ENCODE measurements at regions not wholly inside any gene's neighbourhood (a gene's known extent, or its start where the extent isn't known, plus 50 kb on each side); places are given as distances from the start of the nearest gene placed in this dataset.

DNA sequence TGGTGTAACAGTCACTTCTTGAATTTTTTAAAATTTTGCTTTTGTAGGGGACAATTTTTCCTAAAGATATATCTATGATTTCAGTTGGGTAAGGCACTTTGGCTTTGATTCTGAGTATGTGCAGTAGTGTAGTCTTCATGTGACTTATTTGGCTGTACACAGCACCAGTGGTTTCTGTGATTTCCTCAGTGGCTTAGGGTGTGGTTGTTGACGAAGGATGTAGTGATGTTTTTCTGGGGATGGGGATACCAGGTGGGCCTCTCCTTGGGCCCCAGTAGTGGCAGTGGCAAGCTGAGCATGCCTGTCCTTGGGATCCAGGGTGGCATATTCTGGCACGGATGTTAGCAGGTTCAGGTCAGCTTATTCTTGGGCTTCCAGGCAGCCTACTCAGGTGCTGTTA lies 364.9 kb upstream of the CADM1 start:
- H3K9me3 ChIP-seq (replicated peaks in 1 of 3), result no peaks in the 10 kb centered on the region
- H3K27ac ChIP-seq, result no peak overlapping the region
- 62 to 93% (median 85%) methylated on average over 1 to 2 of the region's 2 CpGs for WGBS, 4 donors
- intact Hi-C loops (cut with DNase I), result no loop called here
- H3K4me3 ChIP-seq, result no peak overlapping the region
- no peak for TF ChIP-seq POLR2A (IDR thresholded peaks at IDR 0.05)
- TF ChIP-seq, protein P1, sequence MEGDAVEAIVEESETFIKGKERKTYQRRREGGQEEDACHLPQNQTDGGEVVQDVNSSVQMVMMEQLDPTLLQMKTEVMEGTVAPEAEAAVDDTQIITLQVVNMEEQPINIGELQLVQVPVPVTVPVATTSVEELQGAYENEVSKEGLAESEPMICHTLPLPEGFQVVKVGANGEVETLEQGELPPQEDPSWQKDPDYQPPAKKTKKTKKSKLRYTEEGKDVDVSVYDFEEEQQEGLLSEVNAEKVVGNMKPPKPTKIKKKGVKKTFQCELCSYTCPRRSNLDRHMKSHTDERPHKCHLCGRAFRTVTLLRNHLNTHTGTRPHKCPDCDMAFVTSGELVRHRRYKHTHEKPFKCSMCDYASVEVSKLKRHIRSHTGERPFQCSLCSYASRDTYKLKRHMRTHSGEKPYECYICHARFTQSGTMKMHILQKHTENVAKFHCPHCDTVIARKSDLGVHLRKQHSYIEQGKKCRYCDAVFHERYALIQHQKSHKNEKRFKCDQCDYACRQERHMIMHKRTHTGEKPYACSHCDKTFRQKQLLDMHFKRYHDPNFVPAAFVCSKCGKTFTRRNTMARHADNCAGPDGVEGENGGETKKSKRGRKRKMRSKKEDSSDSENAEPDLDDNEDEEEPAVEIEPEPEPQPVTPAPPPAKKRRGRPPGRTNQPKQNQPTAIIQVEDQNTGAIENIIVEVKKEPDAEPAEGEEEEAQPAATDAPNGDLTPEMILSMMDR (IDR thresholded peaks at IDR 0.05), result no peak
- no peaks in the 10 kb centered on the region for H3K27me3 ChIP-seq
- no peaks in the 10 kb centered on the region for H3K36me3 ChIP-seq (replicated peaks in 1 of 2)
- no peaks in the 10 kb centered on the region for H3K4me1 ChIP-seq (replicated peaks in 1 of 2)
- no peak for DNase-seq

DNA sequence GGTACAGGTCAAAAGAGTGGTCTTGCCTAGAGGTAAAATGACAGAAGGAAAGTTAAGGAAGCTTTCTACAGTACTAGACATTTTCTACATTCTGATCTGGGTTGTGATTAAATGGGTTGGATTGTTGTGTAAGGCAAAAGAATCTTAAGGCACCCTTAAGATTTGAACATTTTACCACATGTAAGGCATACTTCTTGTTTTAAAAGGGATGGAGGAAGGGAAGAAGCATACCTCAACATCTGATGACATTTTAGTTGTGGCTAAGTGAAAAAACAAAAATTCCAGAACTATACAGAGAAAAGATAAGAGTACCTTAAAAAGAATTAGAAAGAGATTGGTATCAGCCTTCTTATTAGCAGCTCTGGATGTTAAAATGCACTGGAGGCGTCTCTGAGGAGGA lies 356.0 kb upstream of the CADM1 start:
- WGBS, 4 donors, result 94 to 98% (median 95%) methylated on average over 1 of the region's 1 CpG
- TF ChIP-seq, protein P1 (IDR thresholded peaks at IDR 0.05), result no peak
- no peak for TF ChIP-seq POLR2A (IDR thresholded peaks at IDR 0.05)
- Histone ChIP-seq H3K9me3 (replicated peaks in 1 of 3) (peaks cover 0 to 14% (median under 1%) of the 10 kb centered on the region in 3 donors), H3K27ac (no peak overlapping the region), H3K27me3 (no peaks in the 10 kb centered on the region), H3K36me3 (replicated peaks in 1 of 2) (no peaks in the 10 kb centered on the region), H3K4me3 (no peak overlapping the region), H3K4me1 (replicated peaks in 1 of 2) (no peaks in the 10 kb centered on the region)
- DNase-seq, result no peak
- intact Hi-C loops (cut with DNase I), result no loop called here

DNA sequence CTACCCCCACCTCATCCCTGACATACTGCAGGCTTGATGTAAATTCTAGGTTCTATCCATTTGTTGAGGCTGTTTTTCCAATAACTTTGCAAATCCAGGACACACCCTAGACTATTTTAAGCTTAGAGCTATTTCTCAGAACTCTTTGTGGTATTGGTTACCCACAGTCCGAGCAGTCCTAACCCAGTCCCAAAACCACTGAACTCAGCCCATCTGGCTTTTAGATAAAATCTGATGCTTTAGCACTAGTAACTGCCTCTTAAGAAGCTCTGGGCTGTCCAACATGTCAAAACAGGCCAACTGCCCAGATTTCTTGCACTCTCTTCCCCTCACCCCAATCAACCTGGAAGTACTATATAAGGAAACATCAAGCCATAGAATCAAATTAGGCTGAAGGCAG lies 344.4 kb upstream of the CADM1 start:
- H3K4me1 ChIP-seq (replicated peaks in 1 of 2), result no peaks in the 10 kb centered on the region
- no peaks in the 10 kb centered on the region for H3K27me3 ChIP-seq
- no peak for TF ChIP-seq POLR2A (IDR thresholded peaks at IDR 0.05)
- TF ChIP-seq, protein P1 (IDR thresholded peaks at IDR 0.05), result no peak
- H3K27ac ChIP-seq, result no peak overlapping the region
- intact Hi-C loops (cut with DNase I), result no loop called here
- no peaks in the 10 kb centered on the region for H3K36me3 ChIP-seq (replicated peaks in 1 of 2)
- no peak for DNase-seq
- WGBS, 4 donors, result 67 to 87% (median 80%) methylated on average over 1 of the region's 1 CpG
- peaks cover 0 to 4% (median 0%) of the 10 kb centered on the region in 3 donors for H3K9me3 ChIP-seq (replicated peaks in 1 of 3)
- no peak overlapping the region for H3K4me3 ChIP-seq

DNA sequence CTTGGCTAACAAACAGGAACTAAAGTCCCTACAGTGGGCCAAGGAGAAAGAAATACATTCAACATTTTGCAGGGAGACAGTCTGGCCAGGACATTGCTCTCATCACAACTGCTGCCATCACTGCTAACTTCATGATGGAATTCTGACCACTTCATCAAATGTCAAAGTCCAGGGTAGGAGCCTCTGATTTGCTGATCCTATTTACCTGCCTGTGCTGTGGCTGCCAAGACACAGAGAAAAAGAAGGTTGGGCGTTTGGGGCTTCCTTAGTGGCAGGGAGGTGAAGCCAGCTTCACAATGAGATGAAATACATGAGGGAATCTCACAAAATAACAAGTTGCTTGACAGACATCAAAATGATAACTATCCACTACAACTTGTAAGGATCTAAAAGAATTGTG lies 343.9 kb upstream of the CADM1 start:
- DNase-seq, result no peak
- H3K9me3 ChIP-seq (replicated peaks in 1 of 3), result no peaks in the 10 kb centered on the region
- TF ChIP-seq POLR2A (IDR thresholded peaks at IDR 0.05), result no peak
- intact Hi-C loops (cut with DNase I), result no loop called here
- H3K27me3 ChIP-seq, result no peaks in the 10 kb centered on the region
- no peaks in the 10 kb centered on the region for H3K4me1 ChIP-seq (replicated peaks in 1 of 2)
- WGBS, 4 donors, result 7 to 31% (median 16%) methylated on average over 1 of the region's 1 CpG
- no peak overlapping the region for H3K4me3 ChIP-seq
- no peaks in the 10 kb centered on the region for H3K36me3 ChIP-seq (replicated peaks in 1 of 2)
- no peak overlapping the region for H3K27ac ChIP-seq

DNA sequence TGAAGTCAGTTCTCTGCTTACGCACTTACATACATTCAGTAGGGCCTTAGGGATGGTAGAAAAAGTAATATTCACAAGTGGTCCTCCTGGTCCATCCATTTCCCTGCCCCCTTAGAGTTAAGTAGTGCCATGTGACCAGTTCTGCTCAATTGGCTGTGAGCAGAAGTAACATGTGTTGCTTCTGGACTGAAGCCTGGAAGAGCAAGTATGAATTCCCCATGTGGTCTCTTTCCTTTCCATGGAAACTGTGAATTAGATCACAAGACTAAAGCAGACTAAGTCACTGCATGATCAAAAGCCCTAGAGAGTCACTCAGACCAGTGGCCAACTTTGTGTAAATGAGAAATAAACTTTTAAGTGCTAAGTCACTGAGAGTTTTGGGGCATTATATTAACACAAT lies 341.7 kb upstream of the CADM1 start:
- no peak for TF ChIP-seq POLR2A (IDR thresholded peaks at IDR 0.05)
- TF ChIP-seq, protein P1 (IDR thresholded peaks at IDR 0.05), result no peak
- WGBS, 4 donors, result 90 to 100% (median 98%) methylated on average over 1 of the region's 1 CpG

More for the DNA sequence above, 341.7 kb upstream of the CADM1 start:
- Histone ChIP-seq H3K27ac (no peak overlapping the region), H3K27me3 (no peaks in the 10 kb centered on the region), H3K4me1 (replicated peaks in 1 of 2) (no peaks in the 10 kb centered on the region), H3K36me3 (replicated peaks in 1 of 2) (no peaks in the 10 kb centered on the region), H3K9me3 (replicated peaks in 1 of 3) (no peaks in the 10 kb centered on the region), H3K4me3 (no peak overlapping the region)
- intact Hi-C loops (cut with DNase I), result no loop called here
- DNase-seq, result no peak
